GM18517 (cell line): ENCODE measurements at regions not wholly inside any gene's neighbourhood (a gene's known extent, or its start where the extent isn't known, plus 50 kb on each side); places are given as distances from the start of the nearest gene placed in this dataset.

Source experiments
- ATAC-seq: cut with Tn5 transposase; IDR thresholded peaks from one replicate; pipeline ENCODE4 v1.9.1; 2021; ENCODE audit warnings: mild to moderate bottlenecking, moderate library complexity; ENCODE audit not compliant: unreplicated experiment

GRCh38 chr16:80489173-80489572 lies 51.6 kb upstream of the DYNLRB2 start:
- ATAC-seq: no peak

DNA sequence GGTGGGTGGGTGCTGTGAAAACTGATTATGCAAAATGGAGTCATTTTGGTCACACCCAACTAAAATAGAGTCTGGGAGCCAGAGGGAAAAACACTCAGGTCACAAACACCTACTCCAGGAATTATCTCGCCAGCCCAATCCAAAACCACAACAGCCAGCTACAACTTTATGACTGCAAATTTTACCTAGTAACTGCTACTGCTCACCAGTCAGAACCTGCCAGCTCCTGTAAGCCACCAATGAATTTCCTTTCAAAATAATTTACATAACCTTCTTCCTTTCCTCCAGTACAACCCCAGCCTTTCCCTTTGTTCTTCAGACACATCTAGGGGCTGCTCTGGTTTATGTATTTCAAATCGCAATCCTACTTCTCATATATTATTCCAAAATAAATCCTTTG lies 52.6 kb upstream of the DYNLRB2 start:
- ATAC-seq: no peak

DNA sequence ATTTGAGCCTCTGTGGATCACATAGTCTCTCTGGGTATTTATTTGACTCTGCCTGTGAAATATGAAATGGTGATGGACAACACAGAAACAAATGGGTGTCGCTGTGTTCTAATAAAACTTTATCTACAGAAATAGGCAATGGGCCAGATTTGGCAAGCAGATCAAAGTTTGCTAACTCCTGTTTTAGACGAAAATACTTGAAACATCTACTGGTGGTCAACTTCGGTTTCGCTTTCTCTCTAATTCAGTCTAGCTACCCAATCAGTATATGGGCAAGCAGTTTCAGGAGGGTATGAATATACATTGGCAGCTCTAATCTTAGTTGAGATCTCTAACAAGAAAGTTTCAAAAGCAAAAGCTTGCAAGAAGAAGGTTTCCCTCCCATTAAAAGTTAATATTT lies 60.1 kb upstream of the DYNLRB2 start:
- no peak for ATAC-seq

DNA sequence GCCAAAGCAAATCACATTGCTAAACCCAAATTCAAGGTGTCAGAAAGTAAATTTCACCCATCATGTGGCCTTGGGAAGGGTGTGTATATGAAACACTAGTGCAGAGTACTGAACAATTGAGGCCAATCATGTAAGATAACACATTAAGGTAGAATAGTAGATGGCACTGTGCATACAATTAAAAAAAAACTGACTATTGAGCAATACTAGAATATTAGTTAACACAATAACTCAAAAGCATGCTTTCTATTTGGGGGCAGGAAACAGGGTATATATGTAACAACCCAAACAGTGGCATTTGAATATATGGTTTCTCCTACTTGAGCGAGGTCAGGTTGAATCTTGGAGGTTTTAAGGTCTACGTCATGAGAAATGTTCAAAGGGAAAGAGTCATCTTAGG lies 63.0 kb upstream of the DYNLRB2 start:
- ATAC-seq: no peak

GRCh38 chr16:80468029-80468428 lies 72.8 kb upstream of the DYNLRB2 start:
- no peak for ATAC-seq

DNA sequence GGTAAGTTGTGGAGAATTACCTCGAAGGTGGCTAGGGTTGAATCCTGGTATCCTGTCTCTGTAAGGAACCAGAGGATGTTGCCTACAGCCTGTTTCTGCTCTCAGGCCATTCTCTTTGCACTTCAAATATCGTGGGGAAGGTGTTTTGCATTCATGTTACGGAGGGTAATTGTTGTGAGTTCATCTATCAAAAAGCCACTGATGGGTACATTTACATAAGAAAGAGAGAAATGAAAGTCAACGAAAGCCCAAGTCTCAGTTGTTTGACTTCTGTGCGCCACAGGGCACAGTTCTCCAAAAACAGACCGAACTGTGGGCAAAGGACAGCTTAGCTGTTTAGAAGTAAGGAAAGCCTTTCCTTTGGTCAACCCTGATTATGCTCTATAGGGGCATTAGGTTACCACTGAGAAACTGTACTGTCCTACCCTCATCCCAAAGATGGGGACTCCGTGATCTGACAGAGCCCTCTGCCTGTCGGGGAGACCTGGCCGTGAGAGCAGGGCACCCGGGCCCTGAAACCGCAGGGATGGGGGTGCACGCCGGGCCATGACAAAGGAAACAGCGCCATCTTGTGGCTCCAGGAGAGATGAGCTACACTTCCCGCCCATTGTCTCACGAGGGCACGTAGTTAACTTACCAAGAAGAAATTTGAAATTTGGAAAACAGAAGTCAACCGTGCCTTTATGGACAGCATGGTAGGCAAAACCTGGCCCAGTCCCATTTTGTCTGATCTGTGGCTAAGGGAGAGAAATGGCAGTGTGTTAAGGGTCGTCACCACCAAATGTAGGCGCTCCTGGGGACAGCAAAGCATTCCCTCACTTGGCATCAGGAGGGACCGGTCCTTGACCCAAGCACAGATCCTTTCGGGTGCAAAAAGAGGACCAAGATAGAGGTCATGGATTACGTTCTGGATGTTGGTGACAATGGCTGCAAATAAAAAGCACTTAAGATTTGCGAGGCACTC lies 74.5 kb upstream of the DYNLRB2 start:
- peak; percentile 58 for ATAC-seq

DNA sequence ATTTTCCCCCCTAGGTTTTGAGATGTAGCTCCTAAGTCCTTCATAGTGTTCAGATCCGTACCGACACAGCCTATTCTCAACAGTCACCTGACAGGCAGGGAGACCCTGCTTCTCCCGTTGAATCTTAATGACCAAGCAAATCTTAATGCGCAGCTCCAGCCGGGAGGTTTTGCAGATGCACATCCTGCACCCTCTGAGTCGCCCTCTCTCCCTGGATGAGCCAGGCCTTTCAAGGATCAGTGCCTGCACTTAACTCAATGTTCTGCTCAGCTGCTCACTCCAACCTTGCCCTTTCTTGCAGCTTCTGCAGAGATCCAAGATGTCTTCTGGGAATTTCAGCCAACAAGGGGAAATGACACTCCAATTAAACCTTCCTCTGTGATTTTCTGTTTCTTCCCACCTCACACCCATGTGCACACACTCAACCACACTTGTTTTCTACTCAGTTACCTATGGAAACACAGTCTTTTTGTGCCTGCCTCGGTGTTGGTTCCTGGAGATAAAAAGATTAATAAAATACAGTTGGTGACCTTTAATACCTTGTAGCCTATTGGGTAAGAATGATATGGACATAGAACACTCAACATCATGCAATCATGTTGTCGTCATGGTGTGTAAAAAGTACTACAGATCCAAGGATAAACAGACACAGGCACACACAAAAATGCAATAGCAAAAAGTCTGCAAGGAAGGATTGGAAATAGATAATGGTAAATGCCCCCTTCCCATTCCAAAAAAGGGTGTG lies 76.9 kb upstream of the DYNLRB2 start:
- no peak for ATAC-seq

DNA sequence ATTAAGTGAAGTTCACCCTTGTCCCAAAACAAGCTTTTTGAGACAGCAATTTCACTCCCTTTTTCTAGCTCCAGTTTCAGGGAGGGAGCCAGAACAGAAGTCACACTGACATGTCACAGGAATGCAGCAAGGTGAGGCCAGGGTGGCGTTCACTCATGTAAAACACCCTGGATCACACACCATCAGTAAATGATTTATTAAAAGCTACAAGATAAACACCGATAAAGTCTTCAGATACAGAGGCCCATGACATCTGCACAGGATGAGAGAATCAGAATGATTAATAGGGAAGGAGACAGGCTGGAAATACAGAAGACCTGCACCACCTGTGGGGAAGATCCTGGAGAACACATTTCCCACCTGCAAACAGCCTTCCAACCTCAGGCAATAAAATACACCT lies 77.5 kb upstream of the DYNLRB2 start:
- no peak for ATAC-seq

DNA sequence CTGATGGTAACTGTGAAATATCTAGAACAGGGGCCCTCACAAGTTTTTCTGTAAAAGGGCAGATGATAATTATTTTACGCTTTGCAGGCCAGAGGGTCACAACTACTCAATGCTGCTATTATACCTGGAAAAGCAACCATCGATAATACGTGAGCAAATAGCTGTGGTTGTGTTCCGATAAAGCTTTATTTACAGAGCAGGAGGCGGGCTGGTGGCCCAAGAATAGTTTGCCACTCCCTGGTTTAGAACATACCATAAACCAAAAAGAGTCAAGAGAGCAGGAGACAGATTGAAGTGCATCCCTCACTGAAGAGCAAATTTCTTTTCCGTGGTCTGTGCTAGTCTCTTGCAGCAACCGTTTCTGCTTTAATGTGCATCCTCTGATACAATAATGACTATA lies 77.9 kb upstream of the DYNLRB2 start:
- ATAC-seq: no peak

DNA sequence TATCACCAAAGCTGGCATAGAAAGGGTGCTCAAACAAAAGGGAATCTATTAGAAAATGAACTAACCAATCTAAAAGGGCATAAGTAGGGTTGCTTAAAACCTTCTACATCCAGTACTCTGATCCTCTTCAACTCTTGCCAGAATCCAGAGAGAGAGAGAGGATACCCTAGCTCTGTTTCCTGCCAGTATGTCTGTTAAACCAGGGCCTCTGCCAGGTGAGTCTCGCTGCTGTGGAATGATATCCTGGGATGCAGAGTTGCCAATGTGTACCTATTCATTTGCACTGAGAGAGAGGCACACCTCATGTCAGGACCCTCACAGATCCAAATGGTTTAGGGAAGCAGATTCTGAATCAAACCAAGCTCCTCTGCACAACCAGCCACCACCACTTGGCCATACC lies 79.8 kb upstream of the DYNLRB2 start:
- ATAC-seq: no peak

DNA sequence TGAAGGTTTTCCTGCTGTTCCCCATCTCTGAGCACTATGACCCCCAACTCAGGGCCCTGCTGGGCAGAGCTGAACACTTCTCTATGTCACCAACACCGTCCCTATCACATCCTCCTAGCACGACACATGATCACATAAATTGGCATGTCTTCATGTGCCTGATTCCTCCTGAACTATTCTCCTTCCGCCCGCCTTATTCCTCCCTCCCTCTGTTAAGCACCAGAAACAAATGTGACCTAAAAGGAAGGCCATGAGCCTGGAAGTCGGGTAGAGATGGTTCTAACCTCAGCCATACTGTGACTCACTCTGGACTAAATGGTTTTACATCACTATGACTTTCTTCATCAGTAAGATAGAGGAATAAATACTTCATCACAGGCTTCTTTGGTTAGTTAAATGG lies 80.8 kb upstream of the DYNLRB2 start:
- no peak for ATAC-seq

- no peak for ATAC-seq
Measured at GRCh38 chr16:80459331-80459777, 81.4 kb upstream of the DYNLRB2 start.

- ATAC-seq: no peak
Measured at GRCh38 chr16:80457871-80458270, 82.9 kb upstream of the DYNLRB2 start.

GRCh38 chr16:80454802-80455201 lies 86.0 kb upstream of the DYNLRB2 start:
- no peak for ATAC-seq

GRCh38 chr16:80449392-80449791 lies 91.4 kb upstream of the DYNLRB2 start:
- ATAC-seq: no peak

DNA sequence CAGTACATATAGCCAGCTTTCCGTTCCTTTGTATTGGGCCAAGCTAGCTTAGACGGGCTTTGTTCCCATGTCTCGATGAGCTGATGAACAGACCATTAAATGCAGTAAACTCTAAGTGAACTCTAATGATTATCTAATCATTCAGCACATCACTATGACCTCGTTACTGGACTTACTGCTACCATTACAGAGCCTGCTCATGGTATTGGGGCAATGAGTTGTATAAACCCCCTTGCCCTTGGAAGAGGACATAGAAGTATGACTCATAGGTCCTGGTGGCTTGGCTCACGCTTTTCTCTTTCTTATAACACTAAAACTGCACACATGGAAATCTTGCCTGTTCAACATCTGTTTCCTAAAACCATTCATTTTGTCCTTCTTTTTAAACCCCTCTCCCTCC lies 93.6 kb upstream of the DYNLRB2 start:
- no peak for ATAC-seq

- ATAC-seq: no peak
Measured at GRCh38 chr16:80442779-80443178, 98.0 kb upstream of the DYNLRB2 start.

- no peak for ATAC-seq
Measured at GRCh38 chr16:80441935-80442334, 98.9 kb upstream of the DYNLRB2 start.

DNA sequence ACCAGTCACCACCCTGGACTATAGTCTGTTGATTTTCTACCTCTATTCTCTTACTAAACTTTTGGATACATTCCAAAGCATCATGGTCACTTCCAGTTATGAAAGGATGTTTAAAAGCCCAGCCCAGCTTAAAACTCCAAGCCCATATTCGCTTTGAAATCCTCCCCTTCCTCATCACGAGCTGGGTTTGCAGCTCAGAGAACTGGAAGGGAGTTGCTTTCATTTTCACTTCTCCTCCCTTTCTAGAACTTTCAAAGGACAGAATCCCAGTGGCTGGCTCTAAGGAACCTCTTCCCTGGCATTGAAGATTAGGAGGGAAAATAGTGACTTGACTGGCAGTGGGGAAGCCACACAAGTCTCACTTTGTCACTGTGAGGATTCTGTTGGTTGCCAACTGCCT lies 100.1 kb upstream of the DYNLRB2 start:
- ATAC-seq: no peak

DNA sequence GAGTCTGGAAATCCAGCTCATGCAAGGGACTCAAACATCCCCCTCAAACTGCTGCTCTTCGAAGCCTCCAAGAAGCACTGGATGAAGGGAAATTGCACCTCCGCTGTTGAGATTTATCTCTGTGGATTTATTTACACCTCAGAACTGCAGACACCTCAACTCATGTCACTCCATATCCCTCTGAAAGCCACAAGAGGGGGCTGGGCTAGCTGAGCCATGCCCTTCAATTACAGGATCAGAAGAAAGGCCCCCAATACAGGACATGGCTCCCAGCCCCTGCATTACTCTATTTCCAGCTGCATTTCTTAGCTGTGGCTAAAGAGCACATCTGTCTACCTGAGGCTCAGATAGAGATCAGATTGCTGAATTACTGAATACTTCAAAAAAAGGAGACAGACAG lies 103.1 kb upstream of the DYNLRB2 start:
- no peak for ATAC-seq

DNA sequence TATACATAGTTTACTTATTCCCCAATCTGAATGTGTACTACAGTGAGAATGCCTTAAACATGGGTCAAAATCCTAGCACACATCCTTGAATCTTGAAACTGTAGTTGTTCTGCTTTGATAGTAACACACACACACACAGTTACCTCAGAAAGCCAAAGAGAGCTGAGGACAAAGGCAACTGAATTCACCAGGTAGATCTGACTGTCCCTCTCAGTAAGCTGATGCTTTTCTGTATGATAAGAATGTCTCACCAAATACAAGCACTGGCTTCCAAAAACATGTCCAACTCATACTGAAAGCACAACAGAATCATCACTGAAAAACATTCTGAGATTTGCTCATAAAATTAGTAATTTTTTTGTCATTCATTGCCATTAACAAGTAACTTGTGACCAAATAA lies 104.3 kb upstream of the DYNLRB2 start:
- ATAC-seq: no peak

GRCh38 chr16:80433623-80434022 lies 107.2 kb upstream of the DYNLRB2 start:
- ATAC-seq: no peak
